GM12891 (cell line): ENCODE measurements at regions not wholly inside any gene's neighbourhood (a gene's known extent, or its start where the extent isn't known, plus 50 kb on each side); places are given as distances from the start of the nearest gene placed in this dataset.

Experiments used
- PAX5 ChIP-seq: IDR thresholded peaks from 2 replicates; pipeline ENCODE4 v1.6.1; 2011; ENCODE audit warnings: low read length, moderate library complexity, mild to moderate bottlenecking; ENCODE audit not compliant: insufficient read depth, severe bottlenecking
- POLR2A ChIP-seq: IDR thresholded peaks from 2 replicates; pipeline ENCODE4 v1.6.1; 2011; ENCODE audit warnings: low read depth, low read length, control low read depth
- POLR2AphosphoS5 ChIP-seq: IDR thresholded peaks from 2 replicates; pipeline ENCODE4 v1.6.1; 2011; ENCODE audit warnings: low read depth, low read length, control low read depth
- SPI1 ChIP-seq: IDR thresholded peaks from 2 replicates; pipeline ENCODE4 v1.6.1; 2011; ENCODE audit warnings: low read depth, low read length, control low read depth
- TAF1 ChIP-seq: IDR thresholded peaks from 2 replicates; pipeline ENCODE4 v1.6.1; 2011; ENCODE audit warnings: low read depth, low read length, control low read depth

- TF ChIP-seq POLR2A (no peak), TAF1 (no peak), SPI1 (no peak), POLR2AphosphoS5 (no peak), PAX5 (no peak)
Observed at GRCh38 chr2:79292239-79292957, 132.8 kb upstream of the REG3A start.
